Natural killer cell (primary cell): ENCODE measurements at regions not wholly inside any gene's neighbourhood (a gene's known extent, or its start where the extent isn't known, plus 50 kb on each side); places are given as distances from the start of the nearest gene placed in this dataset.

Experiments used
- ATAC-seq, 3 donors: fragments of 150-1000 bp in 2 of 3; fragments of 200-7000 bp in 1 of 3; cut with Tn5 transposase; 1 replicate in 1 of 3; 2 replicates in 2 of 3; pipeline ENCODE4 v1.10.0; 2021; ENCODE audit warnings: mild to moderate bottlenecking in 2 of 3, moderate library complexity in 2 of 3
- DNase-seq, 2 donors: peaks; one replicate each; pipeline versions ENCODE4 v3.0.0 to v3.0.0-alpha.2; 2013 to 2021; ENCODE audit warnings: mixed read lengths in 1 of 2
- H3K27ac ChIP-seq: one replicate; pipeline ENCODE4 v1.5.1; 2013; ENCODE audit warnings: mild to moderate bottlenecking, low read length
- H3K27me3 ChIP-seq: one replicate; pipeline ENCODE4 v1.6.1; 2013; ENCODE audit warnings: low read length; ENCODE audit not compliant: control insufficient read depth, insufficient read depth
- H3K36me3 ChIP-seq: one replicate; pipeline ENCODE4 v1.6.1; 2013; ENCODE audit warnings: low read length; ENCODE audit not compliant: control insufficient read depth, insufficient read depth
- H3K4me1 ChIP-seq: one replicate; pipeline ENCODE4 v1.6.1; 2013; ENCODE audit warnings: low read length; ENCODE audit not compliant: control insufficient read depth, insufficient read depth
- H3K4me3 ChIP-seq: one replicate; pipeline ENCODE4 v1.5.1; 2013; ENCODE audit warnings: low read length
- H3K9me3 ChIP-seq: one replicate; pipeline ENCODE4 v1.6.1; 2013; ENCODE audit warnings: low read length; ENCODE audit not compliant: control insufficient read depth, insufficient read depth
- H3K27ac Mint-ChIP-seq, 2 donors: one replicate each; pipeline ENCODE4 v1.8.0; 2022; ENCODE audit warnings: mild to moderate bottlenecking in 2 of 2, mixed read lengths in 2 of 2, moderate library complexity in 1 of 2
- H3K27me3 Mint-ChIP-seq, 2 donors: one replicate each; pipeline ENCODE4 v1.8.0; 2022; ENCODE audit warnings: low read depth in 2 of 2, mixed read lengths in 2 of 2
- H3K36me3 Mint-ChIP-seq: one replicate; pipeline ENCODE4 v1.8.0; 2022; ENCODE audit warnings: mixed read lengths
- H3K4me1 Mint-ChIP-seq, 2 donors: one replicate each; pipeline ENCODE4 v1.8.0; 2022; ENCODE audit warnings: mixed read lengths in 2 of 2
- H3K4me3 Mint-ChIP-seq: one replicate; pipeline ENCODE4 v1.8.0; 2022; ENCODE audit warnings: mild to moderate bottlenecking, moderate library complexity, mixed read lengths
- H3K9me3 Mint-ChIP-seq, 2 donors: one replicate each; pipeline ENCODE4 v1.8.0; 2022; ENCODE audit warnings: mixed read lengths in 2 of 2
- CTCF ChIP-seq: fragments of 200-600 bp; IDR thresholded peaks from one replicate; pipeline ENCODE4 v1.8.0; 2022; ENCODE audit warnings: antibody characterized with exemption
- WGBS: methylation state at CpG from one replicate; pipeline ENCODE4 v1.1.7; 2013; ENCODE audit warnings: missing lambda C conversion rate; ENCODE audit not compliant: insufficient coverage; 5-methylcytosine and 5-hydroxymethylcytosine counted together
- intact Hi-C: fragments of 100-400 bp; cut with micrococcal nuclease; formaldehyde crosslinking; loops from one replicate; pipeline ENCODE4 v1.14.2; 2022

- no peak overlapping the region for H3K27ac ChIP-seq
- no peaks in the 10 kb centered on the region for H3K27me3 Mint-ChIP-seq
- no peak for ATAC-seq
- no peak for TF ChIP-seq CTCF
- H3K36me3 Mint-ChIP-seq: no peaks in the 10 kb centered on the region
- H3K27ac Mint-ChIP-seq: no peak overlapping the region
- no peaks in the 10 kb centered on the region for H3K9me3 ChIP-seq
- no peaks in the 10 kb centered on the region for H3K36me3 ChIP-seq
- DNase-seq: no peak
- H3K4me3 Mint-ChIP-seq: no peak overlapping the region
- 11% methylated on average over 4 of the region's 6 CpGs for WGBS
- no peaks in the 10 kb centered on the region for H3K4me1 ChIP-seq
- H3K4me3 ChIP-seq: no peak overlapping the region
- H3K27me3 ChIP-seq: no peaks in the 10 kb centered on the region
- H3K9me3 Mint-ChIP-seq: peaks cover 4 to 13% of the 10 kb centered on the region in 2 donors
- intact Hi-C loops: no loop called here
- H3K4me1 Mint-ChIP-seq: no peaks in the 10 kb centered on the region
These were observed 794.7 kb downstream of the EFNB2 start for GRCh38 chr13:105740739-105741138.

GRCh38 chr13:105737688-105738087 lies 797.8 kb downstream of the EFNB2 start:
- WGBS: 100% methylated on average over 1 of the region's 1 CpG
- Mint-ChIP-seq H3K4me3 (no peak overlapping the region), H3K9me3 (peaks cover 8 to 13% of the 10 kb centered on the region in 2 donors), H3K27me3 (no peaks in the 10 kb centered on the region), H3K4me1 (no peaks in the 10 kb centered on the region), H3K36me3 (no peaks in the 10 kb centered on the region), H3K27ac (no peak overlapping the region)
- Histone ChIP-seq H3K9me3 (no peaks in the 10 kb centered on the region), H3K4me3 (no peak overlapping the region), H3K27ac (no peak overlapping the region), H3K4me1 (no peaks in the 10 kb centered on the region), H3K36me3 (no peaks in the 10 kb centered on the region), H3K27me3 (no peaks in the 10 kb centered on the region)
- no peak for TF ChIP-seq CTCF
- intact Hi-C loops: no loop called here
- DNase-seq (no peak), ATAC-seq (no peak)

GRCh38 chr13:105735281-105735680 lies 800.2 kb downstream of the EFNB2 start:
- Mint-ChIP-seq H3K4me1 (no peaks in the 10 kb centered on the region), H3K27ac (no peak overlapping the region), H3K27me3 (no peaks in the 10 kb centered on the region), H3K36me3 (no peaks in the 10 kb centered on the region), H3K4me3 (no peak overlapping the region), H3K9me3 (peaks cover 10 to 12% of the 10 kb centered on the region in 2 donors)
- H3K4me1 ChIP-seq: no peaks in the 10 kb centered on the region
- H3K27ac ChIP-seq: no peak overlapping the region
- DNase-seq (no peak), ATAC-seq (no peak)
- WGBS: 22% methylated on average over 1 of the region's 1 CpG
- intact Hi-C loops: no loop called here
- H3K4me3 ChIP-seq: no peak overlapping the region
- H3K27me3 ChIP-seq: no peaks in the 10 kb centered on the region
- no peaks in the 10 kb centered on the region for H3K36me3 ChIP-seq
- no peak for TF ChIP-seq CTCF
- H3K9me3 ChIP-seq: no peaks in the 10 kb centered on the region

- no peak overlapping the region for H3K4me3 ChIP-seq
- intact Hi-C loops: no loop called here
- no peaks in the 10 kb centered on the region for H3K36me3 Mint-ChIP-seq
- H3K9me3 Mint-ChIP-seq: peaks cover 0 to 14% of the 10 kb centered on the region in 2 donors
- ATAC-seq: no peak
- H3K4me1 ChIP-seq: no peaks in the 10 kb centered on the region
- no peaks in the 10 kb centered on the region for H3K27me3 Mint-ChIP-seq
- H3K27me3 ChIP-seq: no peaks in the 10 kb centered on the region
- no peak for DNase-seq
- H3K4me3 Mint-ChIP-seq: no peak overlapping the region
- no peaks in the 10 kb centered on the region for H3K4me1 Mint-ChIP-seq
- 93% methylated on average over 5 of the region's 5 CpGs for WGBS
- no peaks in the 10 kb centered on the region for H3K9me3 ChIP-seq
- no peaks in the 10 kb centered on the region for H3K36me3 ChIP-seq
- H3K27ac ChIP-seq: no peak overlapping the region
- no peak overlapping the region for H3K27ac Mint-ChIP-seq
- TF ChIP-seq CTCF: no peak
These were observed 802.5 kb downstream of the EFNB2 start for GRCh38 chr13:105732806-105733529.
